GM18907 (cell line): ENCODE measurements at regions not wholly inside any gene's neighbourhood (a gene's known extent, or its start where the extent isn't known, plus 50 kb on each side); places are given as distances from the start of the nearest gene placed in this dataset.
"Not testable (repeated sequence)": the region's sequence is repeated elsewhere in the genome, so short reads cannot be mapped to it uniquely, and the experiment has no call there.

Experiments used
- ATAC-seq: cut with Tn5 transposase; IDR thresholded peaks from one replicate; pipeline ENCODE4 v1.9.1; 2021; ENCODE audit warnings: mild to moderate bottlenecking, moderate library complexity; ENCODE audit not compliant: unreplicated experiment

DNA sequence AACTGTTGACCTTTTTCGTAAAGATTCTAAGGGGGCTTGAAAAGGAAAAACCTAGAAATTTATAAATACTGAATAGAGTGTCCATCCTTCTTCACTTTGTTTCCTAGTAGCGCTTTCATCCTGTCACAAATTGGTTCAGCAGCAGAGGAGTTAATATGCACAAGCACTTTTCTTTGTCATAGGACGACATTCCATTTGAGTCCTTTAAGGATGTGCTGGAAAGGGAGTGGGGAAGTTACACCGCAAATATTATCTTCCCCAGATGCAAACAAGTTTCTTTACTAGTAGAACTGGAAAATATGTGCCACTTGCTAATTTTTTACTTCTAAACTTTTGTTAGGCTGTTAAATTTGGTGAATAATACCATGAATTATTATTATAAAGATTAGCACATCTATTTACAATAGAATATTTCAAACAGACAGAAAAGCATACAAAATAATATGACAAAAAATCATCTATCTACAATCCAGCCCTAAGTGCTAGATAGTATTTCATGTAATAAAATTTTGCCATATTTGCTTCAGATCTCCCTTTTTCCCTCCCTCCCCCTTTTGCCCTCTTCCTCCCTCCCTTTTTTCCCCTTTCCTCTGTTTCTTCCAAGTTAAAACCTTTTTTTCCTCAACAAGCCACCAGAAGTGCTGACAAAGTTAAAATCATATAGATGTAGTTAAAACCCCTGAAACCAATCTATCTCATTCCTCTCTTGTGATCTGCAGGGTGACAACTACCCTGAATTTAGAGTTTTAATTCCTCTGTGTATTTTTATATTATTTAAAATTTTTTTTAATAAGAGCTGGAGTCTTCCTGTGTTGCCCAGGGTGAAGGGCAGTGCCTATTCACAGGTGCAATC, 50.5 kb upstream of the MAP4K3 start:
- ATAC-seq = no peak

DNA sequence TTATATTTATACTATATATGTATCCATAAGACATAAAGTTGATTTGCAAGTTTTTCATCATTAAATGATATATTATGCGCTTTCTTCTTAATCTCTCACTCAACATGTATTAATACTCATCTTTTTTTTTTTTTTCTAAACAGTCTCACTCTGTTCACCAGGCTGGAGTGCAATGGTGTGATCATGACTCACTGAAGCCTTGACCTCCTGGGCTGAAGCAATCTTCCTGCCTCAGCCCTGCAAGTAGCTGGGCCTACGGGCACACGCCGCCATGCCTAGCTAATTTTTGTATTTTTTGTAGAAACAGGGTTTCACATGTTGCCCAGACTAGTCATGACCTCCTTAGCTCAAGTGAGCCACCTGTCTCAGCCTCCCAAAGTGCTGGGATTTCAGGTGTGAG, 51.4 kb upstream of the MAP4K3 start:
- no peak for ATAC-seq

- no peak for ATAC-seq
Measured at GRCh38 chr2:39490586-39490985, 53.5 kb upstream of the MAP4K3 start.

DNA sequence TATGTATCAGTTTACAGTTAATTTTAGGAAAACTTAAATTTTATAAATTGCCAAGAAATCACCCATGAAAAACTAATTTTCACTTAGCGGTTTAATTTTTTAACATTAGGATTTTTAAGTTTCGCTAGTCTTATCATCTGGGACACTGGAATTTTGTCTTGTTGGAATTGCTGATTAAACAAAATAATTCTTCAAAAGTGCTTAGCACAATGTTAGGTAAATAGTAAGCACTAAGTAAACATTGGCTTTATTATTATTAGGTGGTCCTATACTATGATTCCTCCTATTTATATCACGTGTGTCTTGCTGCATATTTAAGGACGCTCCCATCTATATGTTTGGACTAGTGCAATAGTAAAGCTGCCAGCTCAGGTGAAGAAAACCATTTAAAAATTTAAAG, 54.6 kb upstream of the MAP4K3 start:
- ATAC-seq = no peak

DNA sequence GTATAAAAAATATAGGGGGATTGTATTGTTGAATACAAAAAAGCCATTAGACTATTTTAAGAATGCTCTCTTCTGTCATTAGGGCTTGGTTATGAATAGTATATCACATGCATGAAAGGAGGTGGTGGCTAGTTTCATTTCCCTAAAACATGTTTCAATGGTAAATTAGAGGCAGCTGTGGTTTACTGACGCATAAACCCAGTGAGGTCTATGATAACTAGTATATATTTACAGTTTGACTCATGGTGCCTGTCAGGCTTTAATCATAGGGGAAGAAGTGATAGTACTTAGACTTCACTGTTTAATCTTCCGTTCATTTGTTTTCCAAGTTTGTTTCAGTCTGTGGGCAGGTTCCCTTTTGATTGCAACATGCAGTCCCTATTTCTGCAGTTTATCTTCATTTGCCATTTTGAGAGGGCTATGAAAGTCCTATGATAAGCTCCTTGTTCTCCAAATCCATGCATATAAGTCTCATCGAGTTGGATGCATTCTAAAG, 55.1 kb upstream of the MAP4K3 start:
- peak; percentile 97 for ATAC-seq

DNA sequence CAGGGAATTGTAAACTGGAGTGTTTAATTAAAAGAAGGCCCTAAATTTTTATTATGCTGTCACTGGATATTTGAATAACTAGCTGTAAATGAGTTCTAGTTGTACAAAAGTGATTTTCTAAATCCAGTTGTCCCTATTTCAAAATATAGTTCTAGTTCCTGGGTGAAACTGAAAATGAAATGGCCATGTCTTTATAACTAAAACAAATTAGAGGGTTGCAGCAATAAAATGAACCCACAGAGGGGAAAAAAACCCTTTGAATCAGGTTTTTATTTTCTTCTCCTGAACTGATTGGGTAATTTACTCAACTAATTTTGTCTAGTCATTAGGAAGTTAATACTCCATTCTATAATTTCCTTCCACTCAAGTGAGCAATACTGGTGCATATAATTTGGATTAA, 55.6 kb upstream of the MAP4K3 start:
- no peak for ATAC-seq

GRCh38 chr2:39494784-39495251, 57.7 kb upstream of the MAP4K3 start:
- peak; percentile 70 for ATAC-seq

- ATAC-seq = no peak
Measured at GRCh38 chr2:39497082-39497801, 60.2 kb upstream of the MAP4K3 start.

DNA sequence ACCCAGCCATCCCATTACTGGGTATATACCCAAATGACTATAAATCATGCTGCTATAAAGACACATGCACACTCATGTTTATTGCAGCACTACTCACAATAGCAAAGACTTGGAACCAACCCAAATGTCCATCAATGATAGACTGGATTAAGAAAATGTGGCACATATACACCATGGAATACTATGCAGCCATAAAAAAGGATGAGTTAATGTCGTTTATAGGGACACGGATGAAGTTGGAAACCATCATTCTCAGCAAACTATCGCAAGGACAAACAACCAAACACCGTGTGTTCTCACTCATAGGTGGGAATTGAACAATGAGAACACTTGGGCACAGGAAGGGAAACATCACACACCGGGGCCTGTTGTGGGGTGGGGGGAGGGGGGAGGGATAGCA, 61.1 kb upstream of the MAP4K3 start:
- not testable (repeated sequence) for ATAC-seq

DNA sequence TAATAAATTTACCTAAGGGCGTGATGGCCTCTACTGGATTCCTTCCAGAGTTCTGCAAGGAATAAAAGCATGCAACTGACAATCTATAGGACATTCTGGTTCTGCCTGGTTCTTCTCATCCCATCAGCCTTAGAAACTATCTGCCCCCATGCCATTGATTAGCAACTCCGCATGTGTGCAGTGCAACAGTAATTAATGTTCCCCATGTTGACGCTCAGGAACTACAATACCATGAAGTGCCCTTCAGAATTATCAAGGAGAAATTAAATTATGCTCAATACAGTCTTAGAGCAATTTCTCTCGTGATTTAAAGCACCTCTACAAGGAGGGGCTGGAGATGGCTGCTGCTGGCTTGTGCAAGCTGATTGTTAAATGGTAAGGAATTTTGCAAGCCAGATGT, 61.7 kb upstream of the MAP4K3 start:
- no peak for ATAC-seq

- ATAC-seq = no peak
Measured at GRCh38 chr2:39499336-39499735, 62.3 kb upstream of the MAP4K3 start.

GRCh38 chr2:39501412-39501811, 64.3 kb upstream of the MAP4K3 start:
- ATAC-seq = no peak

DNA sequence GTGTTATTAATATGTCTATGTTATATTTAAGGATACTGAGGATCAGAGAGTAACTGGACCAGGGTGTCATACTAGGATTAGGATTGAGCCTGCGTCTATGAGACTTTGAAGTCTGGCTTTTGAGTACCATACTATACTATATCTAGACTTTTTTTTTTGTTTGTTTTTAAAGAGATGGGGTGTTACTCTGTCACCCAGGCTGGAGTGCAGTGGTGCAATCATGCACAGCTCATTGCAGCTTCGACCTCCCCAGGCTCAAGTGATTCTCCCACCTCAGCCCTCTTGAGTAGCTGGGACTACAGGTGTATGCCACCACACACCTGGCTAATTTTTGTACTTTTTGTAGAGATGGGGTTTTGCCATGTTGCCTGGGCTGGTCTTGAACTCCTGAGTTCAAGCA, 66.2 kb upstream of the MAP4K3 start:
- no peak for ATAC-seq

DNA sequence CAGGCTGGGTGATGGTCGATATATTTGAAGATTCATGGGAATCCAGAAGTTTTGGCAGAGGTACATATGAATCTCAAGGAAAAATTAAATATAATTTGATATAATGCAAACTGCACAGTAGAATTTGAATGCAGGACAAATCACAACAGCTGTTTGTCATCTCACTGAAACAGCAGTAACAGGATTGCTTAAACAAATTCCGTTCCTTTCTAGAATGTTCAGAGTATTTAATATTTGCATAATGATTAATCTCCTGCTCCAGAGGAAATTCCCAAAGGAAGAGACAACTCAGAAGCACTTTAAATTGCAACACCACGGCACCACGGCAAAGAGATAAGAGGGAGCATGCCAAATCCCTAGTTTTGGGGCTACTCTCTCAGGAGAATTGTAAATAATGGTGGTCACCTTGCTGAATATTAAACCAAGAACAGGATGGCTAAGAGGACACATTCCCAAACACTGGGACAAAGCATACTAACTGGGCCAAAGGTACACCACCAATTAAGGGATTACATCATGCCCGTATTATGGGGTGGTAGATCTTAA, 67.8 kb upstream of the MAP4K3 start:
- ATAC-seq = no peak

DNA sequence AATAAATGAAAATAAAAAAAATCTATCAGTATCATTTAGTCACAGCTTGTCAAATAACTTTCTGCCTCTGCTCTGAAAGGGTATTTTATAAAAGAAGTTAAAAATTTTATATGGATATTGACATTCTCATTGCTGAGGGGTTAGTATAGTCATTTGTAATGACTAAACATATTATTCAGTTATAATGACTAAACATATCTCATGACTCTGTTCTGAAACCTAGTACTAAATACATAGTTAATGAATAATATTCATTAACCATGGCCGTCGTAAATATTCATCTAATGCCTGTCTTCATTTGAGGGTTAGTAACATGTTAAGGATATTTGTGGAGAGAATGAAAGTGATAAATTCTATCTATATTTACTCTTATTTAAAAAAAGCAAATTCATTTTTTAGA, 69.1 kb upstream of the MAP4K3 start:
- peak; percentile 80 for ATAC-seq

- ATAC-seq = no peak
Measured at GRCh38 chr2:39508198-39508597, 71.1 kb upstream of the MAP4K3 start.

GRCh38 chr2:39510140-39510539, 73.1 kb upstream of the MAP4K3 start:
- no peak for ATAC-seq

DNA sequence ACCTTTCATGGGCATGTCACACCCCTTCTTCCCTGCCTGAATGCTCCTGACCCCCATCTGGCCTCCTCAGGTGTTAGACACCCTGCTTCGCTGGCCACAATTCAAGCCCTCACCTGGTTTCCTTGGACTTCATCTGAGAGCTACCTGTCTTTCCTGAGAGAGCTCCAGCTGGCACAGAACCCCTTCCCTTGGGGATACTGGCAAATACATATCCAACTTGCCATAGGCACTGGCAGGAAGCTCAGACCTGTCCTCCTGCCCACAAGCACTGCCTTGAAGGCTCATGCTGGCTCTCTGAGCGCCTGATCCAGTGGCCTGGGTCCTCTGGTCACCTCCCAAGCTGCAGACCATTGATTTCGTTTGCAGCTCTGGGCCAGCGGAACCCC, 74.1 kb upstream of the MAP4K3 start:
- ATAC-seq = no peak

DNA sequence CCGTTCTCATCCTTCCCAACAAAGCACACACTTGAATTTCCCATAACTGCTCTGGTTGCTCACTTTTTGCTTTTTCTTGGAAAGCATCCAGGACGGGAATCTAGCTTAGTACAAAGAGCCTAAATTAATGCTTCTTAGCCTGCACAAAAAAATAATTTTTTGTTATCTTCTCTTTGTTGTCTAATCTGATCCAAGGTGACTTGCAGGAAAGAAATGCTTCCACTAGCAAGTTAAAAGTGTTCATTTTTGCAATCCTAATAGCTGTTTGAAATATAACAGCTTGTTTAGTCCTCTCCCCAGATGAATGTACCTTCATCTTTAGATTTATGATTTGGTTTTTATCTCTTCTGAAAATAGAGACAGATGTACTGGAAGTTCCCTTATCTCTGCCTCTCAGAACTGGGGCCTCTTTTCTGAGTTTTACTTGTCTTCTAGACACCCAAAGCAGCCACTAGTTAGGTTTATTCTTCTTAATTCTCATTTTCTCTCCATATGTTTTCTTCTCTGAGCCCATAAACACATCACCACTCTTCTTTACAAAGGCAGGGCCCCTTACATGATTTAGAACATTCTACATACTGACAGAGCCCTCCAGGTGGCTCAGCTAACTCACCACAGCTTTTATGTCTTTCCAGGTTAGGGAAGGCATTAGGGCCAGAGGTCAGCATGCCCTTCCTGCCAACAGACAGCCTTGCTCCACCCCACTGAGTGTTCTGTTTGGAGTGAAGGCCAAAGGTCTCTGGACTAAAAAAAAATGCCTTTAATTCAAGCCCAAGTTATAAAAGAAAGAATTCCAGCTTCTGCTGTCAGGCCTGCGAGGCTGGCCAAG, 74.7 kb upstream of the MAP4K3 start:
- ATAC-seq = no peak

DNA sequence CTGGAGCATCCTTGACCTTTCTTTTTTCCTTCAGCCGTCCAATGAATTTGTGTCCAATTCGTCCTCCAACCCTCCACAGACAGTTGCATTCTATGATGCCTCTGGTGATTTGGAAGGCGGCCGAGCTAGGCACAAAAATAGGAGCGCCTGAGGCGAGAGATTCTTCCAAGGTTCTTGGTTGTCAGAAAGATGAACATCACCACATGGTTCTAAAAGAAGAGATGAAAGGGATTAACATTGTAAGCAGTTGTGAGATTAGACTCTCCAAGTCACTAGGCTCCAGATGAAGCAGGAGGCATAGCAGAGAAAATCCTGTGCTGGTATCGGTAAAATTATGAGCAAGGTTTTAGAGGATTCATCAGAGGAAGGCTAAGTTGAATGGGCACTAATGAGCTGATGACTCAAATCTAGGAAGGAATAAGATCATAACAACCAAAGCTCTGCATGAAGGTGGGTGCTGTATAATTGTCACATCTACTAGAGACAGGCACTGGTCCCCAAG, 75.4 kb upstream of the MAP4K3 start:
- no peak for ATAC-seq

DNA sequence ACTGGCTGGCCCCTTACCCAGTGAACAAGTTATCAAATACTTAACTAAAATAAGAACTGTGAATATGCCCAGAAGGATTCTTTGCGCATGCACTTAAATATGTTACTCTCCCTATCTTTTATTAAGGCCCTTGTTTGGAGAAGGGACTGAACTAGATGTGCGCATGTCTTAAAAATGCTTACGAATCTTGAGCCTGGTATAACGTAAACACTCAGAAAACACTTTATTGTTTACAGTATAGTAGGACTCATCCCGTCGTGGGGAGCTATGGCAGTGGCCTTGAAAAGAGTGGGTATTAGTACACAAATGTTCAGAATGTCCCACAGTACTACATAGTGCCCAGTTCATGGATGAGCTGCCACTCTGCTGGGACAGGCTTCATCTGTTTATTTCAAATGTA, 75.9 kb upstream of the MAP4K3 start:
- no peak for ATAC-seq
